NCI-H1930 (cell line): ENCODE measurements at regions not wholly inside any gene's neighbourhood (a gene's known extent, or its start where the extent isn't known, plus 50 kb on each side); places are given as distances from the start of the nearest gene placed in this dataset.
"Not testable (repeated sequence)": the region's sequence is repeated elsewhere in the genome, so short reads cannot be mapped to it uniquely, and the experiment has no call there.

ENCODE experiments used
- DNase-seq, 2 experiments: peaks; one replicate each; lab custom pipeline; 2025; lab: John Stamatoyannopoulos, UW

DNA sequence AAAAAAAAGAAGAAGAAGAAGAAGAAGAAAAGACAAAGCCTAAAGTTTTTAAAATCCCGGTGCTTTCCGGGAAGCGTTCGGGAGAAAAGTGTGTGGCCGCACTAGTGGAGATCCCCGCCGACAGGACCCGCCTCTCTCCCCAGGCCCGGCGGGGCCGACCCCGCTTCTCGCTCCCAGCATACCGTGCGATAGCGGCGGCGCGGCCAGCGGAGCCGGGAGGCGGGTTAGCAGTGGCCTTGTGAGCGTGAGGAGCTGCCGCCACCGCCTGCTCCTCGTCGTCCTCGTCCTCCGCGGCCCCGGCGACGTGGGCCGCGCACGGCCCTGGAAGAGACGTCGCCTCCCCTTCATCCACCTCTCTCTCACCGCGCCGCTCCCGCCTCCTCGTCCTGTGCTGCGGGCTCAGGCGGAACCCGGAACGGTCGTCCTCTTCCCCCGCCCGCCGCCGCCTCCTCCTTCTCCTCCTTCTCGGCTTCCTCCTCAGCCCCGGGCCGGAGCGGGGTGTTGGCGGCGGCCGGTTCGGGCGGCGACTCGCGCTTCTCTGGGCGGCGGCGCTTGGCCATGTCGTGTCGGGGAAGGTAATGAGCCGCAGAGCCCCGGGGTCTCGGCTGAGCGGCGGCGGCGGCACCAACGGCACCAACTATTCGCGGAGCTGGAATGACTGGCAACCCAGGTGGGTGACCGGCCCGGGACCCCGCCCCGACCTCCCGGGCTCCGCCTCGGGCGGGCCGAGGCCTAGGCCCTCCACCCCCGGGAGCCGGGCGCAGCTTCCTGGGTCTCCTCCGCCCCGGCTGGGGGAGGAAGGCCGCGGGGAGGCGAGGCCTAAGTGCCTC lies 62.6 kb upstream of the CDR2 start:
- peak; percentile 37 to 65 for DNase-seq

DNA sequence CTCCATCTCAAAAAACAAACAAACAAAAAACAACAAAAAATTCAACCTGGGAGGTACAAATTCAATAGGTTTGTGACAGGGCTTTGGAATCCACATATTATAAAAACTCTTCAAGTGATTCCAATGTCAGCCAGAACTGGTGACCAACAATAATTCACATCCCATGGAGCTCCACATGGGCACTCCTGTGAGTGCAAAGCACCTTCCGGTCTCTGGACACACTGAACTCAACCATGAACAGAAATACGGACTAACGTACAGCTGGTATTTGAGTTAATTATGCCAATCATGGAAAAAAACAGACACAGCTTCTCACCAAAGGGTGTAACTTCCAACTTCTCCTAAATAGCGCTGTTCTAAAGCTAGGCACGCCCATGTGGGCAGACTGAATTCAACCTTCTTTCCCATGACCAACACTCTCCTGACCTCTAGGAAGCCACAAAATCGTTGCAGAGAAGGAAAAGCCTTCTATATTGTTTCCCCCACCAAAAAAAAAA lies 62.0 kb upstream of the CDR2 start:
- not testable (repeated sequence) for DNase-seq

DNA sequence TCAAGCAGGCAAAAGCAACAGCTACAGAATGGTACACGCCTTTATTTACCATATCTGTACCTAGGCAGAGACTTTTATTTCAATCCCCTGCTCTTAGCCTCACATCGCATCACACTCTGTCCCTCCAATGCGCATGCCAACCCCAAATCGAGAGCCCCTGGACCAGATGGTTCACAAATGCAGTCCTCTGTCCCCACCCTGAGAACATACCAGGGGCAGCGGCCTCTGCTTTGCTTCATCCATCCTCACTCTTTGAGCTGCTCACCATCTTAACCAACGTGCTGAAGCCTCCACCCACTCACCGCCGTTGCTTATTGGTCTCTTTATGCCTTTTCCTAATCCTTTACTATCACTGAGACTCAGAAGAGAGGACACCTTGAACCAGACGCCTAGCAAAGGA lies 56.9 kb upstream of the CDR2 start:
- not testable (repeated sequence) for DNase-seq

DNA sequence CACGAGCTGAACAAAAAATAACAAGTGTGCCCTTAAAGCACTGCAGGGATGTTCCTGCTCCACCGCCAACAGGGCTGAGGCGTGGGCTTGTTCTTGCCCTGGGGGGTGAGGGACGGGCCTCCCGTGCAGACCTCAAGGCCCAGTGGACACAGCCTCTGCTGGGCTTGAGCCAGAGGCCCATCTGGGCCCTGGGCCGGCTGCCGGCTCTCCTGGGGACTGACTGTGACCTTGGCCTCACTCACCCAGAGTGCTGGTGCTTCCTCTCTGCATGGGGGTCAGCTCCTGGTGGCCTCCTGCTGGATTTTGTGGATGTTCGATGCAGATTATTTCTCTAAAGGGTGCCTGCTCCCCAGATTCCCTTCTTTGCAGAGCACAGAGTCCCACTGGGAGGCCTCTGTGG lies 54.2 kb upstream of the CDR2 start:
- DNase-seq = no peak

DNA sequence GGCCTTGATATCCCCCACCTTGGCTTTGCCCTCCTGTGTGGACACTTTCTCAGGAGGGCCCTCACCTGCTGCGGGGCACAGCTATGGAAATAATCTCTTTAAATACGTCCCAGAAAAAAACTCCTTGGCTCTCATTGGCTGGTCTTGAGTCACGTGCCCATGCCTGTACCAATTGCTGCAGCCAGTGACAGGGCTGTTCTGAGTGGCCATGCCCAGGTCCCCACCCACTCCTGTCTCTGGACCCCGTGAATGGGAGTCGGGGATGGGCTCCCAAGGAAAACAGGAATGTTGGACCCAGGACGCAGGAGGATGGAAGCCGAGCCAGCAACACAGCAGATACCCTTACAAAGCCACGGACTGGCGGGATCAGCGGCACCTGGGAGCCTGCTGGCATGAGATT lies 53.1 kb upstream of the CDR2 start:
- DNase-seq = no peak

GRCh38 chr16:22425847-22426246 lies 51.4 kb upstream of the CDR2 start:
- DNase-seq = no peak

DNA sequence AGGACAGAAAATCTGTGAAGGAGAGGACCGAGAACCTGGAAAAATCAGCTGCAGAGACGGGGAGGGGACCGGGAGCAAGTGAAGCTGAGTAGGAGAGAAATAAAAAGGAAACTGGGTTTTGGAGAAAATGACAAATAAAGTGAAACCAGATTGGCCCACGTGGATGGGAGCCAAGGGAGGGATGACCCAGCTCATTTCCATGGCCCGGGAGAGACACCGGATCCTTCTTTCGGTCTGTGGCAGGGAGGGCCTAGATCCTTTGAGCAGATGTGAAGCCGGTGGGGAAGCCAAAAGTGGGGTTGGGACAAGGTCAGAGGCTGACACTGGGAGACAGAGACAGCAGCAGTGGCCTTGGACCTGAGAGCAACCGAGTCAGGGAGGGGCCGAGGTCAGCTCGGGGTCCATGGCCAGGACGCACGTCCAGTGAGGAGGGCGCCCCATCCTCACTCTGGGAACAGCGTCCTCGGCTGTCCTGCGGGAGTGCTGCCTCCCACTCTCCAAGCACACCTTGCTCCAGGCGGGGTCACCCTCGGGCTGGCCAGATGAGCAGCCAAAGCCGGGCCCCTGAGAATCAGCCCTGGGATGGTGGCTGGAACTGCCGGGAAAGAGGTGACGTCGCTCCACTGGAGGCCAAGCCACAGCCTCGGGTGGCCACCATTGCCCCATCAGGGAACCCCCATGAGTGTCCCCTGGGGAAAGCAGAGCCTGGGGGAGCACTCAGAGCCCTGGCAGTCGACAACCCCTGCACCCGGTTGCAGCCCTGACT lies 50.8 kb upstream of the CDR2 start:
- no peak for DNase-seq

DNA sequence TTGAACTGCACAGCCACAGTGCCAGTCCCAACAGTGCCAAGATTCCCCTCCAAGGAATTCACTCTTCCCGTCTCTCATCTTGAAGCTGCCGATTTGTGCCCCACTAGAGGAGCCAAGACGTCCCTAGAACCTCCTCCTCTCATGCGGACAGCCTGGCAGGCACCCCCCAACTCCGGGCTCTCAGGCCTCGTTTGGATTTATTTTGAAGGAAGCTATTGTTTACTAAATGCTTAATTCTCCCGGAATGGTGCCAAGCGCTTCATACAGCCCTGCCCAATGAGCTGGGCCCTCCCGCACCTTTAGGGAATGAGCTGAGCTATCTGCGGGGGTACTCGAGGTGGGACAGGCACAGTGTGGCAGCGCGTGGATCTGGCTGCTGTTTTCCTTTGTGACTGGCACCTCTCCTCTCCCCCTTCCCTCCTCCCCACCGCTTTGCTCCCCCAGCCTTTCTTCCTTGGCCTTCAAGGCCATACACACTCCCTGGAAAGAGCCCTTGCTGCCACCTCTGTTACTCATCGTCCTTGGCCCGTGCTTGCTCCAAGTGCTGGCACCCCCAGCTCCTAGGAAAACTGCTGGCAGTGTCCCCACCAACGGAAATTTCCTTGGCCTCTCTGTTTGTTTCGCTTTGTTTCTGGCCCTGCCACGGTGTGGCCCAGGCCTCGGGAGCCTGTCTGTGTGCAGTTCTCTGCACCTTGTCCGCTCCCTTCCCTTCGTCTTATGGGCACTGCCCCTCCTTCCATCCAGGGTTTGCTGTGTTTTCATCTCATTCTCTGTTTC lies 49.9 kb upstream of the CDR2 start:
- DNase-seq = no peak
